ENCODE measurements at regions not wholly inside any gene's neighbourhood (a gene's known extent, or its start where the extent isn't known, plus 50 kb on each side); places are given as distances from the start of the nearest gene placed in this dataset.
A peak's percentile ranks its signal among the peaks of the same experiment; 100 is the strongest.

DNA sequence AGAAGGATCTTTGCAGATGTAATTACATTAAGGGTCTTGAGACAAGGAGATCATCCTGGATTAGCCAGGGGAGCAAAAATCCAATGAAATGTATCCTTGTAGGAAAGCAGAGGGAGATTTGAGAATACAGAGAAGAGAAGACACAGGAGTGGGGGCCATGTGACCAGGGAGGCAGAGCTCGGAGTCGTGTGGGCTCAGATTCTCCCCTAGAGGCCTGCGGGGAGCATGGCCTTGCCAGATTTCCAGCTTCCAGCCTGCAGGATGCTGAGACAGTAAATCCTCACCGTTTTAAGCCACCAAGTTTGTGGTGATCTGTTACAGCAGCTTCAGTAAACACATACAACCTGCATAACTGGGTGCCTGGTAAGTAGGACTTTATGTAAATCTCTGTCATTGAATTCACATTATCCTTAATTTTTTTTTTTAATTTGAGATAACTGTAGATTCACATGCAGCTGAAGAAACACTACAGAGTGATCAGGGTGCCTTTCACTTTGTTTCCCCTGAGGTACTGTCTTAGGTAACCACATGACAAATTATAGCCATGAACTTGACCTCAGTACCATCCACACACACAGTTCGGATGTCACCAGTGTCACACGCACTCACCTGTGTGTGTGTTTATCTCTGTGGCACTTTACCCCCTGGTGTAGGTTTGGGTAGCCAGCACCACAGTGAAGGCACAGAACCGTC is 138.4 kb upstream of the HDAC4 start:
- no peak for DNase-seq (ENCODE audit: low read depth in 2 of 2)

DNA sequence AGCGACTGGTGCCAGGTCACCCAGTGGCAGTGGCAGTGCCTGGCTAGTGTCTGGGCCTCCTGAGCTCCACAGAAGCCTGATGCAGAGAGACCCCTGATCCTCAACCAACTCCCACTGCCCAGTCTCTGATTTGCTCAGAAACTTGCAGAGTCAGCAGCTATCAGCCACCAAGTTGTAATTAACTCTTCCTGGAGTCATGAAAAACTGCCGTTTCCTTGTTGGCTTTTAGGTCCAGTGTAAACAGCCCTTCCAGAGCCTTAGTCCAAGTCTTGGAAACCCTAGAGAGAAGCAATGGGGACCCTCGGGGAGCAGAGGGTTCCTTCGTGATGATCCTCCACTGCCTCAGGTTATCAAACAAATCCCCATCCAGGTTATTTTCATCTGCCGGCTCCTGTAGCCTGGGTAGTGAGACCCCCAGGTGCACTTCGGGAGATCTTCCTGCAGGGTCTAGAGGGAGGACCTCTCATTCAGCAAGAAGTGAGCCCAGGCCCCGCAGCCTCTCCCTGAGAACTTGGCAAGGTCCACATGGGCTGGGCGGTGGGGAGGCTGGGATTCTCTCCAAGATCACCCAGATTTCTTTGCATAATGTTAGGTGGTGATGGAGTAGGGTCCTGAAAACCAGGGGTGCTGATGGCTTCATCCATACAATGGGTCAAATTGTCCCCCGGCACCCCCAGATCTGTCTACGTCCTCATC is 137.7 kb upstream of the HDAC4 start:
- no peak for DNase-seq (ENCODE audit: low read depth in 2 of 2)

DNA sequence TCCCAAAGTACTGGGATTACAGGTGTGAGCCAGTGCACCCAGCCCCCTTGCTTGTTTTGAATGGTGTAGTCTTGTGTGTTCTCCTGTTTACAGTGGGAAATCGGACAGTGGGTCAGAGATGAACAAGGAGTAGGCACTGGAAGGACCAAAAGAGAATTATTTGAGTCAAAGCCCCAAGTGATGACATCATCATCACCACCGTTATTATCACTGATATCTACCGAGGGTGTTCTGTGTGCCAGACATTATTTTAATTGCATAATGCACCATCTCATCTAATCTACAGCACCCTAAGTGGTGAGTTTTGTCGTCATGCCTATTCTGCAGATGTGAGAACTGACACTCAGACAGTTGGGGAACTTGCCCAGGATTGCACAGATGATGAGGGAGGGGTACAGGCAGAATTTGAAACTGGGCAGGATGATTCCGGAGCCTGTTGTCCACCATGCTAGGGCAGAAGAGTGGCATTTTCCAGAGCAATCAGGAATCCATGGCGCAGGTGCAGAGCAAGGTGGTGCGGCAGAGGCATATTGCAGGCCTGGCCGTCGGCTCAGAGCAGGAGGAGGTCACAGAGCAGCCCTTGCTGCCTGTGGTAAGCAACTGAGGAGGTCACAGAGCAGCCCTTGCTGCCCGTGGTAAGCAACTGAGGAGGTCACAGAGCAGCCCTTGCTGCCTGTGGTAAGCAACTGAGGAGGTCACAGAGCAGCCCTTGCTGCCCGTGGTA is 137.0 kb upstream of the HDAC4 start:
- DNase-seq (ENCODE audit: low read depth in 2 of 2), result no peak

DNA sequence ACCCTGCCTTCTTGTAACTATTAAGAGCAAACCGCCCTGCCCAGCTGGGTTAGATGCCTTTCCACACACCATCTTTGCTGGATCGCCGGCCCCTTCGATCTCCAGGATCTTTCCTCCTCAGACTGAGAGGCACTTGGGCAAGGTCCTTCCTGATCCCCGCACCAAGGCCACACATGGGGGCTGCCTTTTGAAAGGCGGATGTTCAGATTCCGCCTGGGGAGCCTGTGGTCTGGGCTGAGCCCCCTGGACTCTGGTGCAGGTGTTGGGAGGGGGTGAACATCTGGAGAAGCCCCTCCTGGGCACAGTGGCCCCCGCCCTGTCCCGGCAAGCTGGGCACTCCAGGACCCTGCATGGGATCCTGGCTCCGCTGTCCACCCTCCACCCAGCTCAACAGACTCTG is 135.4 kb upstream of the HDAC4 start:
- no peak for DNase-seq (ENCODE audit: low read depth in 2 of 2)

DNA sequence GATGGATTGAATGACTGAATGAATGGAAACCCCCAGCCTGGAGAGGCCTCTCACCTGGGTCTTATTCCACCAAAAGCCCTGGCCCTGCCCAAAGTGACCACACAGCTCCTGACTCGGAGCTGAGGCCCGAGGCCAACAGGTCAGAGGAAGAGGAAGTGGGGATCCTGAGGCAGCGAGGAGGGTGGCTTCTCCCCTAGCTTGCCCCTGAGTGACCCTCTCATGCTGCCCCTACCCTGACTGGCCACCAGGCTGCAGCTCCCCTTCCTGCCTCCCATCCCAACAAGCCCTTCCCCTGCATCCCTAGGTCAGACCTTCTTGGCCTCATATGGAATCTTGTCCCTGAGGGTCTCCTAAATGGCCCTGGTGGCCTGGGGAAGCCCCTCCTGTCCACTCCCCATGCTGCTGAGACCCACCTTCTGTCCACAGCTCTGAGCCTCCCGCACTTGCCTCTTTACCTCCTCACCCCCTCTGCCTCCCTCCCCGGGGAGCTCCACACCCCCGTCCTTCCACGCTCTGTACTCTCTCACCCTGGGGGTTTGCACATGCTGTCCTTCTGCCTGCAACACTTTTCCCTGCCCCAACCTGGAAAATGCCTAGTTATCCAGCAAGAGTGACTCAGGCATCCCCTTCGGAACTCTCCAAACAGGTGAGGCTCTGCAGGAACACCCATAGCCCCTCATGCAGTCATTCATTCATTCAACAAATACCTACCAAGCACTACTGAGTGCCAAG is 134.8 kb upstream of the HDAC4 start:
- DNase-seq (ENCODE audit: low read depth in 2 of 2), result no peak

DNA sequence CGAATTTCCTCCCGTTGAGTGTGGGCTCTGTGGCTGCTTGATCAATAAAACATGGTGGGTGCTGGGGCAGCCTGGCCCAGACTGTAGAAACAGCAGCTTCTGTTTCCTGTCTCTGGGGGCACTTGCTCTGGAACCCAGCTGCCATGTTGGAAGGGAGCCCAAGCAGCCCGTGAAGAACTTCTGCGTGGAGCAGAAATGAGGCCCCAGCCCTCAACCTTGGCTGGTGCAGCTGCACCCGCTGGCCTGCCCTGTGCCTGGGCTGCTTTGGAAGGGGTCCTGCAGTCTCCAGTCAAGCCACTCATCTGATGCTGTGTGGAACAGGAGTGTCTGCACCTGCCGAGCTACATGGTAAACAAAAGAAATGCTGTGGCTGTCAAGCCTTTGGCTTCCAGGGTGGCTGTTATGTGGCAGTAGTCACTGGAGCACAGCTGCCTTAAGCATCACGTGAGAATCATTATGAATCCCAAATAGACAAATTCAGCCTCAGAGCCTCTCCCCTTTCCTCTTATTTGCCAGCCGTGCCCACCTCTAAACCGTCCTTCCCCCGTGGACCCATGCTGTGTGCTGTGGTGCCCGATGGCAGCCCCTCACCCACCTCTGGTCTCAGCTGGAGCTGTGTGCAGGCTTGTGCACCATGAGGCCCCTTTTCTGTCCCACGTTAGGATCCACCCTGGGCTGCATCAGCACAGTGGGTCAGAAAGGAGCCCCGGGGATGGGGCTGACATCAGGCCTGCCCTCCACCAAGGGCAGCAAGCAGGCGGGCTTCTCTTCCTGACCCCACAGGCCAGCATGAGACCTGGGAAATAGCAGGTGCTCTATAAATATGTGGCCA is 134.0 kb upstream of the HDAC4 start:
- DNase-seq (ENCODE audit: low read depth in 2 of 2), result no peak

DNA sequence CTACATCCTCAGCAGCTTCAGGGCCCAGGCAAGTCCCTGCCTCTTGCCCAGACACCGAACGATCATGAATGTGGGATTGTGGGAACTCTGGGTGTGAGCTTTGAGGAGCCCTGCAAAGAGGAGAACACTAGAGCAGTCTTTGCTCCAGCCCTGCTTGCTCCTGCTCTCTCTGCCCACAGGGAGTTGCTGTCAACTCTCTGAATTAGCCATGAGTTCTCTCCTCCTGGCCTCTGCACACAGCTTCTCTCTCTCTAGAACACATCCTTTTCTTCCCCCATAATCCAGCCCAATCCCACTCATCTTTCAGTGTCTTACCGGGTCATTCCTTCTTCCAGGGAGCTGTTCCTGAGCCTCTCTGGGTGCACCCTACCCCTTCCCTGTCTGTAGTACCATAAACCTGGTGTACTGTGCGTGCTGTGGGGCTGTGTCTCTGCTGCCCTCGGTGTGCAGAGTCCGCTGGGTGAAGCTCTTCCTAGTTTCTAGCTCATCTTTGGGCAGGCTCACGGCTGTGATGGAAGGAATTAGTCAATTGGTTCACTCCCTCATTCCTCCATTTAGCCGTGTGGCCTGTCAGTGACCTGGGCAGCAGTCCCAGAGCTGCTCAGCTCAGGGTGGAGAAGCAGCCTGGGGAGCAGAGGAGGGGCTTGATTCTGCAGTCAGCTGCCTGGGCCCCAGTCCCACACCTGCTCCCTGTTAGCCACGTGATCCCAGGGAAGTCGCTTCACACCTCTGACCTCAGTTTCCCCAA is 132.9 kb upstream of the HDAC4 start:
- DNase-seq (ENCODE audit: low read depth in 2 of 2), result peak in 1 of 2 donors; percentile 25

DNA sequence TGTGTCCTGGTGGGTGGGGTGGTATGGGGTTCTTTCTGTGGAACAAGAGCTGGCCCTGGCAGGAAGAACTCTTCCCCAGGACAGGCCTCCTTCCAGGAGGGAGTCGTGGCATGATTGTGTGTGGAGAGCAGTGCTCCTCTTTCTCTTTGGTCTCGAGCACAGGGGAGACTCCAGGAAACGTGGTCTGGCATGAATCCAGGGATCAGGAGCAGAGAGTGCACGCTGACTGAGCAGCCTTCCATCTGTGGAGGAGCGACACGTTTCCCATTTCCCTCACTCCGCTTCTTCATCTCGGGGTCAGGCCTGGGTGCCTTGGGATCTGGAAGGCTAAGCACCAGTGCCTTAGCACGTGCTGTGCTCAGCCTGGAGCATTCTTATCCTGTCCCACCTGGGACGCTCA is 132.0 kb upstream of the HDAC4 start:
- DNase-seq (ENCODE audit: low read depth in 2 of 2), result no peak

DNA sequence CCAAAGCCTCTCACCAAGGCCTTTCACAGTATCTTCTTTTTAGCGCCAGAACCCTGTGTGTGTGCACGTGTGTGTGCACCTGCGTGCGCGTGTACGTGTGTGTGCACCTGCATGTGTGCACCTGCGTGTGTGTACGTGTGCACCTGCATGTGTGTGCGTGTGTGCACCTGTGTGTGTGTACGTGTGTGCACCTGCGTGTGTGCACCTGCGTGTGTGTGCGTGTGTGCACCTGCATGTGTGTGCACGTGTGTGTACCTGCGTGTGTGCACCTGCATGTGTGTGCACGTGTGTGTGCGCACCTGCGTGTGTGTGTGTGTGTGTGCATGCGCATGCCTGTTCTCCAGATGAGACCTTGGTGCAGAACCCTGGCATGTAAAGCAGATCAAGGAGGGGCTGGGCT is 131.4 kb upstream of the HDAC4 start:
- no peak for DNase-seq (ENCODE audit: low read depth in 2 of 2)

DNA sequence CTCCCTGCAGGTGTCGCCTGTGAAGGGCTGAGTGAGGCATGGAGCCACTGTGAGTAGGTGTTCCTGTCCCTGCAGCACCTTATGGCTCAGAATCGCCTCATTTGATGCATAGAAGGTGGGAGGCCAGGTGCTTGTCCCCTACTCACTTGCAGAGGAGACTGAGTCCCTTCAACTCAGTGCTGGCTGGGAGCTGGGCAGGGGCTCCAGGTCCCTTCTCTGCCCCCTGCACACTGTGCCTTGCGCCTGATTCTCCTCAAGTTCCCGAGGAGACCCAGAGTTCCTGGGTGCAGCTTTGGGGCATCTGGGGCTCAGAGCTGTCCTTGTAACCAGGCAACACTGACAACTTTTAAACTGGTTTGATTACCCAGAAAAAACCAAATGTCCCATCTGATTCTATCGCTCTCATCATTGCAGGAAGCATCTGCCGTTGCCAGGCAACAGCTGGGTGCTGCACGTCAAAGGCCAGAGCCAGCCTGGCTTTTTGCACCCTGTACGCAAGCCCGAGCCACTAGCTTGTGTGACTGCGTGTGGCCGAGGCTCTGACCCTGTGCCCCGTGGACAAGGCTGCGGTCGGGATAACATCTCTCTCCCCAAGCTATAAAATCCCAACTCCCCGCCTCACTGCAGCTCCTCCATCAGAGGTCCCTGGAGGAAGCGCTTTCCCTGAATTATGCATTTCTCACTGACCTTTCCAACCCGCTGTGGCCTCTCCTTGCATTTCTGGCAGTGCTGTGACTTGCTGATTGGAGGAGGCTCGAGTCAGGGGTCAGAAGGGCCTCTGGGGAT is 130.8 kb upstream of the HDAC4 start:
- no peak for DNase-seq (ENCODE audit: low read depth in 2 of 2)

DNA sequence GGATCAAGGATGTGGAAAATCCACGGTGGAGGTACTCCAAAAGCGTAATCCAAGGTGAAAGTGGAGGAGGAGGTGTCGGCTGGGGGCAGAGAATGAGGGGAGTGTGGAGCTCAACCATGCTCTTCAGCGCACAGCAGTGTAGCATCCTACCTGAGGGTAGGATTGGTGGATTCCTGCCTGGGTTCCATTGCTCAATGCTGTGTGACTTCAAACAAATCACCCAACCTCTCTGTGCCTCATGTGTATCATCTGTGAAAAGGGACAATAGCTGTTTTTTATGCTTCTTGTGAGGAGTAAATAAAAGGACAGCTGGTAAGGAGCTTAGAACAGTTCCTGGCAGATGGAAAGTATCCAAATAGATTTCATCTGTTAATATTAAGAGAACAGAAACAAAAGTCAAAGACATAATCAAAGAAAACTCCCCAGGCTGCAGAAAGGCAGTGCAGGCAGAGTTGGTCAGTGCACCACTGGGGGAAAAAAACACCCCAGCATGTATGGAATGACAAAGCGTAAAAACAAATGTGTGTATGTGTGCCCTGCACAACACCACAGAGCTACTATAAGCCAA is 130.0 kb upstream of the HDAC4 start:
- DNase-seq (ENCODE audit: low read depth in 2 of 2), result no peak

DNA sequence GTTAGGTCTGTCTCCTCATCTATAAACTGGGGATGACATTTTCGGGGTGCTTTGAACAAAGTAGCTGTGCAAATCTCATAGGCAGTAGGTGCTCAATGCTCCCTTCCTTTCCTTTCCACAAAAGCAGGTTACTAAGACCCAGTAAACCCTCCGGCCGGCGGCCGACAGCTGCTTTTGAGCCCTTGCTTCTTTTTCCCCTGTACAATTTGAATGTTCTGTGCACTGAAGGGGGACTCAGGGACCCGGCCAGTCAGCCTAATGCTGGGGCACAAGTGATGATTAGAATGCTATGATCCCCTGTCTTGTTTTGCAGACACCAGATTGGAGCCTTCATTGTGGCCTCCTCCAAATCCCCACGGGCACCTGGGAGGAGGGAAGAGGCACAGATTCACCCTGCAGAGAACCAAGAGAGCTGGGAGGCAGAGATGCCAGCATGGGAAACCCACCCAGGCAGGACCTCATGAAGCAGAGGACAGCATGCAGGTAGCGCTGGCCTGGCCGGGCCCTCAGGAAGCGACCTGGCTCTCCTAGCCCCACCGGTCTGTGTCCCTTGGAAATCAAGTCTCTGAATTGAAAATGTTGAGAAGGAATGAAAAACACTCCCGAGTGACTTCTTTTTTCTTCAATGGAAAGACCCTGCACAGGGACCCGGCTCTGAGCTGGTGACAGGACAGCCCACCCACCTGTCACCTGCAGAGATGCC is 128.6 kb upstream of the HDAC4 start:
- no peak for DNase-seq (ENCODE audit: low read depth in 2 of 2)

DNA sequence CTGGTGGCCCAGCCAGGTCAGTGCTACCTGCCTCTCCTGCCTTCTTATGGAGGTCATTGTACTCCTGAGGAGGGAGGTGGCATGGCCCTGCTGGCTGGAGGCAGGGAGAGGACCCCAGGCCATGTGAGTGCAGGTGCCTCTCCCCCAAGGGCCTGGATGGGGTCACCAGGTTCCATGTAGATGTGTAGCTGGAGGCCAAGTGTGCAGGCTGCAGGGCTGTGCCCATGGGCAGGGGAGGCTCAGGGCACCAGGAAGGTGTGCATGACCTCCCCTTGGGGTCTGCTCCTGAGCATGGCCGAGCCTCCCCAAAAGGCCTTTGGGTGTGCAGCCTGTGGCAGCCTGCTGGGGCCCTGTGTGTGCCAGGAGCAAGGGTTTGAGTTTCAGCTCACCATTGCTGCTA is 128.1 kb upstream of the HDAC4 start:
- DNase-seq (ENCODE audit: low read depth in 2 of 2), result no peak

DNA sequence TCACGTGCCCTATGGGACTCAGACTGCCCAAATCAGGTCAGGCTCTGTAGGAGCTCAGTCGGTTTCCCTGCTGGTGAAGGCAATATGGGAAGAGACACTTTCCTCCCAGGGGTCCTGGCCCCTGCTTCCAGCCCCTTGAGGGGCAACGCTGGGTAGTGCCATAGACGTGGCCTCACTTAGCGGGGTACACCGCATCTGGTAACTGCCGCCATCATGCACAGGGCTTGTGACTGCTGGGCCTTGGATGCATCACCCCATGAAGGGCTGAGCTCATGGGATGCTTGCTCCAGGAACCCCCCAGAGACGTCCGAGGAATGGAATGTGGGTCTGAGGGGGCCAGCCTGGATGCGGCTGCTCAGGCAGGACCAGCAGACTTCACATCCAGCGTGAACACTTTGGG is 127.3 kb upstream of the HDAC4 start:
- no peak for DNase-seq (ENCODE audit: low read depth in 2 of 2)

DNA sequence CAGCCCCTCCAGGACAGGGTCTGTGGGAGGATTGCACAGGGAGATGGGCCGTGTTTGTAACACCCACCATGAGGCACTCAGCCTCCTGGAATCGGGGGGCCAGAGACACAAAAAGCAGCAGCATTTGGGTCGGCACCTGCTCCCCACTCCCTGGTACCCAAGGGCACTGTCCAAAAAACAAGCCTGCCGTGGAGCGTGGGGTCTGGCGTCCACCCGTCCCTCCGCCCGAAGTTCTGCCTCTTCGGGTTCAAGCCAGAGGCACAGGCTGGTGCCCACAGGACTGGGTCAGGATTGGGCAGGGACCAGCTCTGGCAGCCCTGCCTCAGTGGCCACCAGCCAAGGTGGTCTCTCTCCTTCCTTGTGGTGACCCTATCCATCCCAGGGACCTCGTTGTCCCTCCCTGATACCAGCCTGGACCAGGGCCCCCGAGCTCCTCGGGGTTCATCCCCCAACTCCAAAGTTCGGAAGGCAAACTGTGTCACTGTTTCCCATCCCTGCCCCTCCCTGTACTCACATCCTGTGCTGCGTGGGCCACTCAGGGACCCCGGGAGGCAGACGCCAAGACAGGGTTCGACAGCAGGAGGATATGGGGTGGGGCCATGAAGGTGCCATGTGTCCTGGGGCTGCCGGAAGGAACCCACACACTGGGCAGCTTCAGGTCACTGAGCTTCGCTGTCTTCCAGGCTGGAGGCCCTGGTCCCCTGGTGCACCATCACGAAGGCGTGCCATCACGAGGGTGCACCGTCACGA is 126.0 kb upstream of the HDAC4 start:
- no peak for DNase-seq (ENCODE audit: low read depth in 2 of 2)

DNA sequence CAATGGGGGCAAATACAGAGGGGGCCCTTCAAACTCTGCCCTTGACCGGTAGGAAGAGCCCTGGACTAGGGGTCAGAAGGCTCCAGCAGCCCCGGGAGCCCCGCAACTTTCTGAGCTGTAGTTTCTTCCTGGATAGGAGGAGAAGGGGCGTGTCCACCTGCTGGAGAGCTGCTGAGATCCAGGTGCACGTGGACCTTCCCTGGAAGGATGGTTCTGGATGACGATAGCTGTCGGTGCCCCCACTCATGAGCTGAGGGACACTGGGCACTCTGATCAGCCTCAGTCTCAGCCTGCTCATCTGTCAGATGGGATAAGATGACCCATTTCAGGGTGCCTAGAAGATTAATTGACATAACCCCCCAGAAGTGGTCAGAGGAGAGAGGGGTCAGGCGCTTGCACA is 125.2 kb upstream of the HDAC4 start:
- no peak for DNase-seq (ENCODE audit: low read depth in 2 of 2)

DNA sequence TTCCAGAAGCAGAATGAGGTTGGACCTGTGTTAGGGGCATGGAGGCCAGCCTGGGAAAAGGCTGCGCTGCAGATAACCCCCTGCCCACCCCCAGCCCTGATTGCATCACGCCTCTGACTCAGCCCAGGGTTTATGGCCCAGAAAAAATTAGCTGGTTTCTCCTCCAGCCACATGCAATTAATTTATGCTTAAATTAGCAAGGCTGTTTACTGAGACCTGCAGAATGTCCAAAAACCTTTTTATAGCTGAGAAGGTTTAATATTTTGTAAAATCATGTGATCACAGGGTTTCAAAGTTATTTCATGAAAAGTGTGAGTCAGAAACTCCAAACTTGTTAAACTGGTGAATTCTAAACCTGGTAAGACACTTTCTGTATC is 123.1 kb upstream of the HDAC4 start:
- DNase-seq (ENCODE audit: low read depth in 2 of 2), result no peak
